Testis (tissue), 2 donors: ENCODE measurements at regions not wholly inside any gene's neighbourhood (a gene's known extent, or its start where the extent isn't known, plus 50 kb on each side); places are given as distances from the start of the nearest gene placed in this dataset.

ENCODE experiments used
- POLR2A ChIP-seq: fragments of 450-650 bp; IDR thresholded peaks from one replicate; pipeline ENCODE4 v1.6.1; 2017; ENCODE audit warnings: antibody characterized with exemption, mild to moderate bottlenecking, moderate library complexity
- TF ChIP-seq, protein P1 (sequence below), 3 experiments: fragments of 450-650 bp in 2 of 3; fragments of 200-600 bp in 1 of 3; sonication (generic) in 1 of 3; IDR thresholded peaks; one replicate each; pipeline ENCODE4 v1.5.1; 2016 to 2019; ENCODE audit warnings: antibody characterized with exemption in 3 of 3, mild to moderate bottlenecking in 2 of 3, moderate library complexity in 1 of 3

- TF ChIP-seq POLR2A: no peak
- TF ChIP-seq, protein P1, sequence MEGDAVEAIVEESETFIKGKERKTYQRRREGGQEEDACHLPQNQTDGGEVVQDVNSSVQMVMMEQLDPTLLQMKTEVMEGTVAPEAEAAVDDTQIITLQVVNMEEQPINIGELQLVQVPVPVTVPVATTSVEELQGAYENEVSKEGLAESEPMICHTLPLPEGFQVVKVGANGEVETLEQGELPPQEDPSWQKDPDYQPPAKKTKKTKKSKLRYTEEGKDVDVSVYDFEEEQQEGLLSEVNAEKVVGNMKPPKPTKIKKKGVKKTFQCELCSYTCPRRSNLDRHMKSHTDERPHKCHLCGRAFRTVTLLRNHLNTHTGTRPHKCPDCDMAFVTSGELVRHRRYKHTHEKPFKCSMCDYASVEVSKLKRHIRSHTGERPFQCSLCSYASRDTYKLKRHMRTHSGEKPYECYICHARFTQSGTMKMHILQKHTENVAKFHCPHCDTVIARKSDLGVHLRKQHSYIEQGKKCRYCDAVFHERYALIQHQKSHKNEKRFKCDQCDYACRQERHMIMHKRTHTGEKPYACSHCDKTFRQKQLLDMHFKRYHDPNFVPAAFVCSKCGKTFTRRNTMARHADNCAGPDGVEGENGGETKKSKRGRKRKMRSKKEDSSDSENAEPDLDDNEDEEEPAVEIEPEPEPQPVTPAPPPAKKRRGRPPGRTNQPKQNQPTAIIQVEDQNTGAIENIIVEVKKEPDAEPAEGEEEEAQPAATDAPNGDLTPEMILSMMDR (IDR thresholded peaks at IDR 0.05): no peak
Observed at GRCh38 chr18:34385311-34385710, 160.6 kb upstream of the NOL4 start.
